ENCODE measurements at regions not wholly inside any gene's neighbourhood (a gene's known extent, or its start where the extent isn't known, plus 50 kb on each side); places are given as distances from the start of the nearest gene placed in this dataset.

DNA sequence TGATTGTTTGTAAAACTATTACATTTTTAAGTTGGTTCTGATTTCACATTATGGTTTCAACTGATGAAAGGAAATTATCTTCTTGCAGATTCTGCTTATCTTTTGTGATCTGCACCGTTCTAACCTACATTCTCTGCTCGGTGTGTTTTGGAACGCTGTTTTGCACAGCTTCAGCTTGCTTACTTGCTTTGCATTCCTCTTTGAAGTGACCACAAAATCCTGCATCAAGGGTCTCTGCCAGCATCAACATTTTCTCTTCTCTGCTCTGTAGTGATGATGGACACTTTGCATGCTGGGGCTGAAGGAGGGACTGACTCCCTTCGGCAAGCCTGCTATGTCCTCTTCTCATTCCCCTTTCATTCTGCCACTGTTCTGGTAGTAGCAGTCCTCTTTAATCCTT, 485.2 kb downstream of the FBXO15 start:
- TF ChIP-seq, protein P1, sequence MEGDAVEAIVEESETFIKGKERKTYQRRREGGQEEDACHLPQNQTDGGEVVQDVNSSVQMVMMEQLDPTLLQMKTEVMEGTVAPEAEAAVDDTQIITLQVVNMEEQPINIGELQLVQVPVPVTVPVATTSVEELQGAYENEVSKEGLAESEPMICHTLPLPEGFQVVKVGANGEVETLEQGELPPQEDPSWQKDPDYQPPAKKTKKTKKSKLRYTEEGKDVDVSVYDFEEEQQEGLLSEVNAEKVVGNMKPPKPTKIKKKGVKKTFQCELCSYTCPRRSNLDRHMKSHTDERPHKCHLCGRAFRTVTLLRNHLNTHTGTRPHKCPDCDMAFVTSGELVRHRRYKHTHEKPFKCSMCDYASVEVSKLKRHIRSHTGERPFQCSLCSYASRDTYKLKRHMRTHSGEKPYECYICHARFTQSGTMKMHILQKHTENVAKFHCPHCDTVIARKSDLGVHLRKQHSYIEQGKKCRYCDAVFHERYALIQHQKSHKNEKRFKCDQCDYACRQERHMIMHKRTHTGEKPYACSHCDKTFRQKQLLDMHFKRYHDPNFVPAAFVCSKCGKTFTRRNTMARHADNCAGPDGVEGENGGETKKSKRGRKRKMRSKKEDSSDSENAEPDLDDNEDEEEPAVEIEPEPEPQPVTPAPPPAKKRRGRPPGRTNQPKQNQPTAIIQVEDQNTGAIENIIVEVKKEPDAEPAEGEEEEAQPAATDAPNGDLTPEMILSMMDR (IDR thresholded peaks at IDR 0.05), result no peak
- Histone ChIP-seq H3K27ac (no peak overlapping the region), H3K4me1 (no peaks in the 10 kb centered on the region), H3K4me3 (no peak overlapping the region), H3K27me3 (no peaks in the 10 kb centered on the region), H3K9me3 (no peaks in the 10 kb centered on the region), H3K36me3 (no peaks in the 10 kb centered on the region)
- DNase-seq (ENCODE audit: low spot score in 2 of 2), result no peak
- intact Hi-C loops (cut with DNase I), result no loop called here

DNA sequence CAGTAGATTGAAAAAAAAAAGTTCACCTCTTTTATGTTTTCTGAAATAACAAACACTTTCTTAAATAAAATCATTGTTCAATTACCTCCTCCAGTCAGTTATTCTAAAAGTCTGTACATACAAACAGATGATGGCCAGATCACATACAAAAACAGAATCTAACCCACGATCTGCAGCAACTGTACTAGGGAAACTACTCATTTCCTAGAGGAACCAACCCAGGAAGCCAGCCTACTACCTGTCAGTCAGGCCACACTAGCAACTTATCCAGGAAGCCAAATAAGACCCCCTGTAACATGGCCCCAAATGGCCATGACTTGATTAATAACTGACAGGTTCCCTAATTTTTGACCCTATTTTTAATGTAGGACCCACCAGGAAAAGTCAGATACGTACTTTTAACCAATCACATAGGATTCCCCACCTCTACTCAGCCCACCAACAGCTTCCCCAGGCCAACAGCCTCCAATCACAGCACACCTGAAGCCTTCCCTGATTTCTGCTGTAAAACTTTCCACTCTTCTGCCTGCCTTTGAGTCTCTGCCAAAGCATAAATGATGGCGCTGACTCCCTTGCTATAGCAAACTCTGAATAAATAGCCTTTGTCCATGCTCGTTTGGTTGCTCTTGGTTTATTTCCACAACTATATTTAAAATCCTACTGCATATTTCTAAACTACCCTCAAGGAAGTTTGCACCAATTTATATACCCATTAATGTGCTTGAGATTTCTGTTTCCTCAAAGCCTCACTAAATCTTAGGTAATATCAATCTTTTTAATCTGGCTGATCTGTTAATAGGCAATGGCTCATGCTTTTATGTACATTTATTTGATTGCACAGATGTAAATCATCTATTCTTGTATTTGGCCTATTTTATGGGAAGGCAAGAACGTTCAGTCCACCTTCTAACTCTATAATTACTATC, 486.4 kb downstream of the FBXO15 start:
- H3K9me3 ChIP-seq, result no peaks in the 10 kb centered on the region
- DNase-seq (ENCODE audit: low spot score in 2 of 2), result no peak
- no peaks in the 10 kb centered on the region for H3K27me3 ChIP-seq
- intact Hi-C loops (cut with DNase I), result no loop called here
- TF ChIP-seq, protein P1 (IDR thresholded peaks at IDR 0.05), result no peak
- no peak overlapping the region for H3K27ac ChIP-seq
- H3K36me3 ChIP-seq, result no peaks in the 10 kb centered on the region
- H3K4me3 ChIP-seq, result no peak overlapping the region
- no peaks in the 10 kb centered on the region for H3K4me1 ChIP-seq

DNA sequence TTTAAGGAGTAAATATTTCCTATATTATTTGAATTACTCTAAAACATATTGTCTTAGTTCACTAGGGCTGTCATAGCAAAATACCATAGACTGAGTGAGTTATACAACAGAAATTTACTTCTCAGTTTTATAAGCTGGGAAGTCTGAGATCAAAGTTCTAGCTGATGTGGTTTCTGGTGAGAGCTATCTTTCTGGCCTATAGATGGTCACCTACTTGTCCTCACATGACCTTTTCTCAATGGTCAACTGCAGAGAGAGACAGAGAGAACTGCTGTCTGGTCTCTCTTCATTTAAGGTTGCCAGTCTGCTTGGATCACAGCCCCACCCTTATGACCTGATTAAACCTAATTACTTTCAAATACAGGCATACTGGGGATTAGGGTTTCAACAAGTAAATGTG, 490.9 kb downstream of the FBXO15 start:
- Histone ChIP-seq H3K4me1 (no peaks in the 10 kb centered on the region), H3K9me3 (no peaks in the 10 kb centered on the region), H3K36me3 (no peaks in the 10 kb centered on the region), H3K4me3 (no peak overlapping the region), H3K27me3 (no peaks in the 10 kb centered on the region), H3K27ac (no peak overlapping the region)
- intact Hi-C loops (cut with DNase I), result no loop called here
- DNase-seq (ENCODE audit: low spot score in 2 of 2), result no peak
- TF ChIP-seq, protein P1 (IDR thresholded peaks at IDR 0.05), result no peak

DNA sequence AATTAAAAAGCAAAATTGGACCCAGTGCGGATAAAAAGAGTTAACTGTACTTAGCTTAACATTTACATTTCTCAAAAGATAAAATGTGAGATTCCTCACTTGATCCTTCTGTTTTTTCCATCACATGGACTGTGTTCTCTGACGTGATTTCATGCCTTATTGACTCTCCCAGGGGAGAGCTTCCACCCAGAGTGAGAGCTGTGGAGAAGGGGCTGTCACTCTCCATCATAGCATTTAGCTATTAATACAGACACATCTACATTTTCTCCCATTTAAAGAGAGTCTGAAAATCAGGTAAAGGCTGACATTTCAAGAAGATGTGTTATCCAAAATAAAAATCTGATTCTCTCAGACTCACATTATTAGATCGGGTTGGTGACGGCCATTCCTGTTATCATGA, 493.8 kb downstream of the FBXO15 start:
- Histone ChIP-seq H3K4me3 (no peak overlapping the region), H3K27ac (no peak overlapping the region), H3K36me3 (no peaks in the 10 kb centered on the region), H3K27me3 (no peaks in the 10 kb centered on the region), H3K9me3 (no peaks in the 10 kb centered on the region), H3K4me1 (no peaks in the 10 kb centered on the region)
- intact Hi-C loops (cut with DNase I), result no loop called here
- no peak for DNase-seq (ENCODE audit: low spot score in 2 of 2)
- TF ChIP-seq, protein P1 (IDR thresholded peaks at IDR 0.05), result no peak

DNA sequence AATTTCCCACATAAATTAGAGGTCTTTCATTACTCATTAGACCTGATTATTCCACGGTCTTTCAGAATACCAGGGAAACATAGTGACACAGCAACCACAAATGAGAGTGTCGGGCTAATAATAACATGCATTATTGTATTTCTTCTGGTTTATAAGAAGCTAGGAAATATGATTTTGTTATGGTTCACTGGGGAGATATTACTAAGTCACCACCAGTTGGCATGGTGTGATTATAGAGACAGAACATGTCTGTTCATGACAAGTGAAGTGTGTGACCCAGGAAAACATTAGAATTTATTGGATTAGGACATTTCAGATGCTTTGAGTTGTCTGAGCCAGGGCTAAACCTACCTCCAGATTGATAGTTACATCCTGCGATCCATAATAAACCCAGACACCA, 494.4 kb downstream of the FBXO15 start:
- no peaks in the 10 kb centered on the region for H3K4me1 ChIP-seq
- H3K9me3 ChIP-seq, result no peaks in the 10 kb centered on the region
- no peaks in the 10 kb centered on the region for H3K36me3 ChIP-seq
- TF ChIP-seq, protein P1 (IDR thresholded peaks at IDR 0.05), result no peak
- no peaks in the 10 kb centered on the region for H3K27me3 ChIP-seq
- no peak overlapping the region for H3K4me3 ChIP-seq
- H3K27ac ChIP-seq, result no peak overlapping the region
- no peak for DNase-seq (ENCODE audit: low spot score in 2 of 2)
- intact Hi-C loops (cut with DNase I), result no loop called here

All from ascending aorta (tissue), 2 donors.